Ecto neural progenitor cell (in vitro differentiated cells): ENCODE measurements at regions not wholly inside any gene's neighbourhood (a gene's known extent, or its start where the extent isn't known, plus 50 kb on each side); places are given as distances from the start of the nearest gene placed in this dataset.

ENCODE experiments used
- DNase-seq: peaks from one replicate; pipeline ENCODE4 v3.0.0-alpha.2; 2018; ENCODE audit warnings: low spot score

- DNase-seq: no peak
Measured at GRCh38 chr6:114543696-114544095, 200.9 kb upstream of the HS3ST5 start.

- DNase-seq: no peak
Measured at GRCh38 chr6:114541794-114542193, 199.0 kb upstream of the HS3ST5 start.

- DNase-seq: no peak
Measured at GRCh38 chr6:114537977-114538376, 195.2 kb upstream of the HS3ST5 start.

GRCh38 chr6:114534813-114535212, 192.0 kb upstream of the HS3ST5 start:
- DNase-seq: no peak

- no peak for DNase-seq
Measured at GRCh38 chr6:114524081-114524480, 181.3 kb upstream of the HS3ST5 start.

- DNase-seq: no peak
Measured at GRCh38 chr6:114523508-114523907, 180.7 kb upstream of the HS3ST5 start.

- DNase-seq: no peak
Measured at GRCh38 chr6:114521926-114522325, 179.1 kb upstream of the HS3ST5 start.

GRCh38 chr6:114520976-114521375, 178.2 kb upstream of the HS3ST5 start:
- no peak for DNase-seq

- no peak for DNase-seq
Measured at GRCh38 chr6:114514170-114514569, 171.3 kb upstream of the HS3ST5 start.

- DNase-seq: no peak
Measured at GRCh38 chr6:114471450-114471849, 128.6 kb upstream of the HS3ST5 start.

- no peak for DNase-seq
Measured at GRCh38 chr6:114467931-114468330, 125.1 kb upstream of the HS3ST5 start.

GRCh38 chr6:114465511-114465910, 122.7 kb upstream of the HS3ST5 start:
- no peak for DNase-seq

GRCh38 chr6:114453737-114454276, 111.0 kb upstream of the HS3ST5 start:
- no peak for DNase-seq

- DNase-seq: no peak
Measured at GRCh38 chr6:114452785-114453401, 110.1 kb upstream of the HS3ST5 start.

GRCh38 chr6:114450631-114451030, 107.8 kb upstream of the HS3ST5 start:
- DNase-seq: no peak

GRCh38 chr6:114449659-114450058, 106.8 kb upstream of the HS3ST5 start:
- no peak for DNase-seq

GRCh38 chr6:114446342-114446741, 103.5 kb upstream of the HS3ST5 start:
- DNase-seq: no peak

- DNase-seq: no peak
Measured at GRCh38 chr6:114445846-114446245, 103.0 kb upstream of the HS3ST5 start.

GRCh38 chr6:114439411-114439810, 96.6 kb upstream of the HS3ST5 start:
- no peak for DNase-seq

GRCh38 chr6:114437235-114437634, 94.4 kb upstream of the HS3ST5 start:
- no peak for DNase-seq

GRCh38 chr6:114436691-114437090, 93.9 kb upstream of the HS3ST5 start:
- DNase-seq: no peak

GRCh38 chr6:114435985-114436384, 93.2 kb upstream of the HS3ST5 start:
- DNase-seq: no peak

GRCh38 chr6:114432400-114432799, 89.6 kb upstream of the HS3ST5 start:
- no peak for DNase-seq

- DNase-seq: no peak
Measured at GRCh38 chr6:114431641-114432040, 88.8 kb upstream of the HS3ST5 start.
